ENCODE measurements at regions not wholly inside any gene's neighbourhood (a gene's known extent, or its start where the extent isn't known, plus 50 kb on each side); places are given as distances from the start of the nearest gene placed in this dataset.

- Histone ChIP-seq H4K20me1 (replicated peaks; ENCODE audit: control insufficient read depth, insufficient read depth, low read length) (no peaks in the 10 kb centered on the region), H3K9me3 (replicated peaks; ENCODE audit: control insufficient read depth, insufficient read depth, low read depth, low read length) (no peaks in the 10 kb centered on the region), H3K4me1 (replicated peaks in 1 of 2; ENCODE audit: control insufficient read depth in 2 of 2, insufficient read depth in 2 of 2, low read length in 2 of 2) (no peaks in the 10 kb centered on the region), H3K36me3 (ENCODE audit: control insufficient read depth, insufficient read depth, low read length) (no peaks in the 10 kb centered on the region), H3K4me3 (no peak overlapping the region), H3K9ac (ENCODE audit: insufficient read depth in 1 of 2, low read depth in 2 of 2, low read length in 2 of 2) (no peak overlapping the region), H3K4me2 (ENCODE audit: insufficient read depth, low read length) (no peak overlapping the region), H3K79me2 (ENCODE audit: control insufficient read depth, insufficient read depth, low read length) (no peaks in the 10 kb centered on the region), H3K27me3 (ENCODE audit: control insufficient read depth in 2 of 2, insufficient read depth in 2 of 2, low read length in 2 of 2) (no peaks in the 10 kb centered on the region), H2AFZ (ENCODE audit: low read depth, low read length) (no peak overlapping the region), H3K27ac (ENCODE audit: extremely low read depth, low read depth, low read length) (no peak overlapping the region), H3K9me1 (ENCODE audit: control insufficient read depth, insufficient read depth, low read length) (no peaks in the 10 kb centered on the region)
- DNase-seq (ENCODE audit: extremely low read depth in 1 of 4, low spot score in 3 of 4), result no peak
- BruUV-seq (replicated peaks), result no TSS peak
- intact Hi-C loops (cut with micrococcal nuclease) (no loop called here), in situ Hi-C loops (cut with MboI) (no loop called here)
- ChIA-PET POLR2A (interaction anchor here (0.7 to 1.3 kb wide), 2 partner anchors 9 to 815 kb away, joined by 3 read pairs; no protein-coding TSS in a partner anchor), CTCF (ENCODE audit: low intra/inter-chr PET ratio) (no interaction called here)
- TF ChIP-seq ATF4 (CRISPR knock-in tag; IDR thresholded peaks at IDR 0.05) (no peak), USF2 (CRISPR knock-in tag; IDR thresholded peaks at IDR 0.05) (no peak), PATZ1 (CRISPR knock-in tag; IDR thresholded peaks at IDR 0.05; ENCODE audit: borderline replicate concordance) (no peak)
- ATAC-seq, result no peak
- 0% methylated on average over 3 of the region's 12 CpGs for WGBS (ENCODE audit: insufficient coverage, low coverage, missing lambda C conversion rate)
- no peak for FAIRE-seq
Observed at GRCh38 chr17:14748036-14748710, 447.3 kb downstream of the HS3ST3B1 start.
